HepG2 (cell line): ENCODE measurements at regions not wholly inside any gene's neighbourhood (a gene's known extent, or its start where the extent isn't known, plus 50 kb on each side); places are given as distances from the start of the nearest gene placed in this dataset.

Experiments used
- ATAC-seq: fragments of 200-7000 bp; cut with Tn5 transposase; 3 replicates; pipeline ENCODE4 v1.9.1; 2020; ENCODE audit warnings: mild to moderate bottlenecking, moderate library complexity
- BruUV-seq: library from RNA; stranded (reverse); fragments of 400-500 nt; replicated peaks from 2 replicates; lab custom pipeline; 2021; lab: Mats Ljungman, UMichigan
- CTCF ChIA-PET: fragments of 300-600 bp; formaldehyde crosslinking; extraction: SDS; loops from one replicate; lab custom pipeline; 2021; ENCODE audit warnings: low total read pairs, inconsistent platforms, low intra/inter-chr PET ratio; lab: Yijun Ruan, JAX
- POLR2A ChIA-PET: fragments of 350-600 bp; sonication (Branson Sonifier 250); formaldehyde crosslinking; loops from one replicate; lab custom pipeline; 2020; ENCODE audit warnings: antibody characterized with exemption, inconsistent platforms; lab: Yijun Ruan, JAX
- DNase-seq: peaks from one replicate; pipeline ENCODE4 v3.0.0-alpha.2; 2015; ENCODE audit warnings: low spot score
- FAIRE-seq: peaks from 3 replicates; lab custom pipeline; 2011; peaks lifted over from hg19 to GRCh38; lab: Jason Lieb, UNC
- H2AFZ ChIP-seq: one replicate; pipeline ENCODE4 v1.6.1; 2011; ENCODE audit warnings: low read length, inconsistent platforms
- H3K27ac ChIP-seq: fragments of 300-600 bp; 3 replicates; pipeline ENCODE4 v1.8.0; 2011; ENCODE audit warnings: mixed run types, mild to moderate bottlenecking, mixed read lengths, low read length, inconsistent platforms; ENCODE audit not compliant: insufficient read depth; ENCODE audit errors: extremely low read length
- H3K27me3 ChIP-seq, 2 experiments: fragments of 200-600 bp in 1 of 2; 2 replicates in 1 of 2; 3 replicates in 1 of 2; pipeline versions ENCODE4 v1.6.0 to v1.8.0; 2011; ENCODE audit warnings: low read length in 2 of 2, mild to moderate bottlenecking in 2 of 2, moderate library complexity in 2 of 2, inconsistent platforms in 1 of 2; ENCODE audit not compliant: insufficient read depth in 2 of 2, control insufficient read depth in 1 of 2
- H3K36me3 ChIP-seq, 2 experiments: fragments of 200-600 bp in 1 of 2; replicated peaks in 1 of 2; 2 replicates in 1 of 2; 3 replicates in 1 of 2; pipeline versions ENCODE4 v1.5.1 to v1.8.0; 2011; ENCODE audit warnings: low read length in 2 of 2, inconsistent platforms in 1 of 2; ENCODE audit not compliant: insufficient read depth in 2 of 2, control insufficient read depth in 1 of 2
- H3K4me1 ChIP-seq: 2 replicates; pipeline ENCODE4 v1.5.1; 2012; ENCODE audit warnings: low read length, inconsistent platforms; ENCODE audit not compliant: insufficient read depth
- H3K4me2 ChIP-seq: 2 replicates; pipeline ENCODE4 v1.6.0; 2011; ENCODE audit warnings: low read depth, low read length, inconsistent platforms
- H3K4me3 ChIP-seq, 3 experiments: fragments of 200-600 bp in 1 of 3; sonication (generic), shearing (Covaris generic) in 1 of 3; replicated peaks in 1 of 3; 2 replicates each; pipeline ENCODE4 v1.5.1; 2011 to 2016; ENCODE audit warnings: low read length in 3 of 3, inconsistent platforms in 2 of 3, low read depth in 2 of 3, mild to moderate bottlenecking in 2 of 3, control low read depth in 1 of 3, mixed read lengths in 1 of 3; ENCODE audit not compliant: insufficient read depth in 1 of 3
- H3K79me2 ChIP-seq: one replicate; pipeline ENCODE4 v1.6.1; 2011; ENCODE audit warnings: low read length, inconsistent platforms; ENCODE audit not compliant: insufficient read depth
- H3K9ac ChIP-seq: 2 replicates; pipeline ENCODE4 v1.6.0; 2011; ENCODE audit warnings: mild to moderate bottlenecking, low read depth, low read length, inconsistent platforms; ENCODE audit not compliant: insufficient read depth
- H3K9me3 ChIP-seq: 2 replicates; pipeline ENCODE4 v1.5.1; 2012; ENCODE audit warnings: mild to moderate bottlenecking, low read length
- H4K20me1 ChIP-seq: 2 replicates; pipeline ENCODE4 v1.6.0; 2011; ENCODE audit warnings: inconsistent platforms, mild to moderate bottlenecking, low read length, moderate library complexity; ENCODE audit not compliant: insufficient read depth
- ARNTL ChIP-seq: sonication (generic); formaldehyde crosslinking; IDR thresholded peaks from 2 replicates; pipeline ENCODE4 v1.4.0; 2020; ENCODE audit warnings: mild to moderate bottlenecking, missing genetic modification reagents
- ATRX ChIP-seq: sonication (generic); formaldehyde crosslinking; IDR thresholded peaks from 2 replicates; pipeline ENCODE4 v1.4.0; 2020; ENCODE audit warnings: missing genetic modification reagents, borderline replicate concordance
- ERF ChIP-seq: IDR thresholded peaks from 2 replicates; pipeline ENCODE4 v1.6.1; 2018; ENCODE audit warnings: missing biosample characterization, missing genetic modification reagents
- HDAC2 ChIP-seq: sonication (generic); formaldehyde crosslinking; IDR thresholded peaks from 2 replicates; pipeline ENCODE4 v1.4.0; 2020; ENCODE audit warnings: missing genetic modification reagents
- POLR2G ChIP-seq: fragments of 200-400 bp; formaldehyde crosslinking; IDR thresholded peaks from 2 replicates; pipeline ENCODE4 v1.6.1; 2018; ENCODE audit warnings: mild to moderate bottlenecking, low read depth, low read length, moderate library complexity
- ZFP41 ChIP-seq: sonication (generic); formaldehyde crosslinking; IDR thresholded peaks from 2 replicates; pipeline ENCODE4 v1.4.0; 2020; ENCODE audit warnings: mild to moderate bottlenecking, missing genetic modification reagents, borderline replicate concordance
- ZNF773 ChIP-seq: sonication (generic); formaldehyde crosslinking; IDR thresholded peaks from 2 replicates; pipeline ENCODE4 v1.4.0; 2020; ENCODE audit warnings: missing genetic modification reagents, borderline replicate concordance
- WGBS: methylation state at CpG from one replicate; pipeline ENCODE4 v1.1.6; 2017; ENCODE audit warnings: low lambda C conversion rate; 5-methylcytosine and 5-hydroxymethylcytosine counted together
- in situ Hi-C: cut with HindIII; loops from 2 replicates; pipeline ENCODE4 v1.10.0; 2017; ENCODE audit warnings: low pct_unique_long_range_greater_than_20kb; ENCODE audit not compliant: extremely low pct_ligation_motif_present
- intact Hi-C: fragments of 100-400 bp; cut with micrococcal nuclease; formaldehyde crosslinking; loops from one replicate; pipeline ENCODE4 v1.10.0; 2022; ENCODE audit not compliant: unreplicated experiment
- TF ChIP-seq, protein P1 (sequence below): sonication (generic); formaldehyde crosslinking; IDR thresholded peaks from 2 replicates; pipeline ENCODE4 v1.4.0; 2020; ENCODE audit warnings: missing genetic modification reagents
- TF ChIP-seq, protein P2 (sequence below): sonication (generic); formaldehyde crosslinking; IDR thresholded peaks from 2 replicates; pipeline ENCODE4 v1.8.1; 2023; ENCODE audit warnings: mild to moderate bottlenecking, missing genetic modification reagents
- TF ChIP-seq, protein P3 (sequence below): IDR thresholded peaks from 2 replicates; pipeline ENCODE4 v1.6.1; 2018; ENCODE audit warnings: missing genetic modification reagents
- TF ChIP-seq, protein P4 (sequence below), 2 experiments: sonication (generic) in 1 of 2; formaldehyde crosslinking in 1 of 2; IDR thresholded peaks; 2 replicates each; pipeline versions ENCODE4 v1.4.0 to v1.6.1; 2018 to 2020; ENCODE audit warnings: missing genetic modification reagents in 2 of 2, borderline replicate concordance in 1 of 2, low read depth in 1 of 2, mild to moderate bottlenecking in 1 of 2, missing biosample characterization in 1 of 2
- TF ChIP-seq, protein P5 (sequence below), 2 experiments: IDR thresholded peaks; 2 replicates each; pipeline ENCODE4 v1.6.1; 2011 to 2012; ENCODE audit warnings: low read length in 2 of 2, borderline replicate concordance in 1 of 2, low read depth in 1 of 2, mild to moderate bottlenecking in 1 of 2, moderate library complexity in 1 of 2

DNA sequence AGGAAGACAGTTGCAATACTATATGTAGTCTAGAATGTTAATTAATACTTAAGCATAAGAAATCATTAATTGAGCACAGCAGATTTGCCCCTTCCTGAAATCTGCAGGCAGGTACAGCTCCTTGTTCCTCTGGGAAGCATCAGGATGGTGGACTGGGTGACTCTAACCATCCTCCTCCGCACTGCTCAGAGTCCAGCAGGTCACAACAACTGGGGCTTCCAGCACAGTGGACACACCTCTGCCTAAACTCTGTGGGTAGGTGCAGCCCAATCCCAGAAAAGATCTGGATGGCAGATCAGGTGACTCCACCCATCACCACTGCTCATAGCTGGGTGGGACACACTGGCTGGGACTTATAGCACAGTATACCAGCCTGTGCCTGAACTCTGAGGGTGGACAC lies 189.9 kb upstream of the TMCO5A start:
- Histone ChIP-seq H3K9ac (no peak overlapping the region), H3K36me3 (no peaks in the 10 kb centered on the region), H3K79me2 (no peaks in the 10 kb centered on the region), H3K4me1 (peaks cover 5% of the 10 kb centered on the region; the same call in 1 of the 2 replicates), H3K4me2 (no peak overlapping the region), H3K9me3 (peaks cover 26% of the 10 kb centered on the region), H3K27ac (no peak overlapping the region), H4K20me1 (no peaks in the 10 kb centered on the region), H3K4me3 (no peak overlapping the region), H3K27me3 (no peaks in the 10 kb centered on the region), H2AFZ (no peak overlapping the region)
- 20% methylated on average over 1 of the region's 1 CpG for WGBS
- ChIA-PET CTCF (no interaction called here), POLR2A (no interaction called here)
- intact Hi-C loops: no loop called here
- ATAC-seq: no peak
- in situ Hi-C loops: no loop called here
- no TSS peak for BruUV-seq
- DNase-seq: no peak
- no peak for FAIRE-seq
- TF ChIP-seq, protein P1, sequence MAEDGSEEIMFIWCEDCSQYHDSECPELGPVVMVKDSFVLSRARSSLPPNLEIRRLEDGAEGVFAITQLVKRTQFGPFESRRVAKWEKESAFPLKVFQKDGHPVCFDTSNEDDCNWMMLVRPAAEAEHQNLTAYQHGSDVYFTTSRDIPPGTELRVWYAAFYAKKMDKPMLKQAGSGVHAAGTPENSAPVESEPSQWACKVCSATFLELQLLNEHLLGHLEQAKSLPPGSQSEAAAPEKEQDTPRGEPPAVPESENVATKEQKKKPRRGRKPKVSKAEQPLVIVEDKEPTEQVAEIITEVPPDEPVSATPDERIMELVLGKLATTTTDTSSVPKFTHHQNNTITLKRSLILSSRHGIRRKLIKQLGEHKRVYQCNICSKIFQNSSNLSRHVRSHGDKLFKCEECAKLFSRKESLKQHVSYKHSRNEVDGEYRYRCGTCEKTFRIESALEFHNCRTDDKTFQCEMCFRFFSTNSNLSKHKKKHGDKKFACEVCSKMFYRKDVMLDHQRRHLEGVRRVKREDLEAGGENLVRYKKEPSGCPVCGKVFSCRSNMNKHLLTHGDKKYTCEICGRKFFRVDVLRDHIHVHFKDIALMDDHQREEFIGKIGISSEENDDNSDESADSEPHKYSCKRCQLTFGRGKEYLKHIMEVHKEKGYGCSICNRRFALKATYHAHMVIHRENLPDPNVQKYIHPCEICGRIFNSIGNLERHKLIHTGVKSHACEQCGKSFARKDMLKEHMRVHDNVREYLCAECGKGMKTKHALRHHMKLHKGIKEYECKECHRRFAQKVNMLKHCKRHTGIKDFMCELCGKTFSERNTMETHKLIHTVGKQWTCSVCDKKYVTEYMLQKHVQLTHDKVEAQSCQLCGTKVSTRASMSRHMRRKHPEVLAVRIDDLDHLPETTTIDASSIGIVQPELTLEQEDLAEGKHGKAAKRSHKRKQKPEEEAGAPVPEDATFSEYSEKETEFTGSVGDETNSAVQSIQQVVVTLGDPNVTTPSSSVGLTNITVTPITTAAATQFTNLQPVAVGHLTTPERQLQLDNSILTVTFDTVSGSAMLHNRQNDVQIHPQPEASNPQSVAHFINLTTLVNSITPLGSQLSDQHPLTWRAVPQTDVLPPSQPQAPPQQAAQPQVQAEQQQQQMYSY: no peak
- TF ChIP-seq ZFP41 (CRISPR knock-in tag) (no peak), ERF (CRISPR knock-in tag) (no peak), ZNF773 (no peak), HDAC2 (CRISPR knock-in tag) (no peak), ATRX (CRISPR knock-in tag) (no peak), POLR2G (no peak), ARNTL (CRISPR knock-in tag) (no peak)
- TF ChIP-seq, protein P2, sequence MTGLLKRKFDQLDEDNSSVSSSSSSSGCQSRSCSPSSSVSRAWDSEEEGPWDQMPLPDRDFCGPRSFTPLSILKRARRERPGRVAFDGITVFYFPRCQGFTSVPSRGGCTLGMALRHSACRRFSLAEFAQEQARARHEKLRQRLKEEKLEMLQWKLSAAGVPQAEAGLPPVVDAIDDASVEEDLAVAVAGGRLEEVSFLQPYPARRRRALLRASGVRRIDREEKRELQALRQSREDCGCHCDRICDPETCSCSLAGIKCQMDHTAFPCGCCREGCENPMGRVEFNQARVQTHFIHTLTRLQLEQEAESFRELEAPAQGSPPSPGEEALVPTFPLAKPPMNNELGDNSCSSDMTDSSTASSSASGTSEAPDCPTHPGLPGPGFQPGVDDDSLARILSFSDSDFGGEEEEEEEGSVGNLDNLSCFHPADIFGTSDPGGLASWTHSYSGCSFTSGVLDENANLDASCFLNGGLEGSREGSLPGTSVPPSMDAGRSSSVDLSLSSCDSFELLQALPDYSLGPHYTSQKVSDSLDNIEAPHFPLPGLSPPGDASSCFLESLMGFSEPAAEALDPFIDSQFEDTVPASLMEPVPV (CRISPR knock-in tag): no peak
- TF ChIP-seq, protein P3, sequence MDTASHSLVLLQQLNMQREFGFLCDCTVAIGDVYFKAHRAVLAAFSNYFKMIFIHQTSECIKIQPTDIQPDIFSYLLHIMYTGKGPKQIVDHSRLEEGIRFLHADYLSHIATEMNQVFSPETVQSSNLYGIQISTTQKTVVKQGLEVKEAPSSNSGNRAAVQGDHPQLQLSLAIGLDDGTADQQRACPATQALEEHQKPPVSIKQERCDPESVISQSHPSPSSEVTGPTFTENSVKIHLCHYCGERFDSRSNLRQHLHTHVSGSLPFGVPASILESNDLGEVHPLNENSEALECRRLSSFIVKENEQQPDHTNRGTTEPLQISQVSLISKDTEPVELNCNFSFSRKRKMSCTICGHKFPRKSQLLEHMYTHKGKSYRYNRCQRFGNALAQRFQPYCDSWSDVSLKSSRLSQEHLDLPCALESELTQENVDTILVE (CRISPR knock-in tag): no peak
- TF ChIP-seq, protein P4, sequence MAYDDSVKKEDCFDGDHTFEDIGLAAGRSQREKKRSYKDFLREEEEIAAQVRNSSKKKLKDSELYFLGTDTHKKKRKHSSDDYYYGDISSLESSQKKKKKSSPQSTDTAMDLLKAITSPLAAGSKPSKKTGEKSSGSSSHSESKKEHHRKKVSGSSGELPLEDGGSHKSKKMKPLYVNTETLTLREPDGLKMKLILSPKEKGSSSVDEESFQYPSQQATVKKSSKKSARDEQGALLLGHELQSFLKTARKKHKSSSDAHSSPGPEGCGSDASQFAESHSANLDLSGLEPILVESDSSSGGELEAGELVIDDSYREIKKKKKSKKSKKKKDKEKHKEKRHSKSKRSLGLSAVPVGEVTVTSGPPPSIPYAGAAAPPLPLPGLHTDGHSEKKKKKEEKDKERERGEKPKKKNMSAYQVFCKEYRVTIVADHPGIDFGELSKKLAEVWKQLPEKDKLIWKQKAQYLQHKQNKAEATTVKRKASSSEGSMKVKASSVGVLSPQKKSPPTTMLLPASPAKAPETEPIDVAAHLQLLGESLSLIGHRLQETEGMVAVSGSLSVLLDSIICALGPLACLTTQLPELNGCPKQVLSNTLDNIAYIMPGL (CRISPR knock-in tag; IDR thresholded peaks at IDR 0.05; ENCODE audit: borderline replicate concordance in 1 of 2, low read depth in 1 of 2): no peak
- TF ChIP-seq, protein P5, sequence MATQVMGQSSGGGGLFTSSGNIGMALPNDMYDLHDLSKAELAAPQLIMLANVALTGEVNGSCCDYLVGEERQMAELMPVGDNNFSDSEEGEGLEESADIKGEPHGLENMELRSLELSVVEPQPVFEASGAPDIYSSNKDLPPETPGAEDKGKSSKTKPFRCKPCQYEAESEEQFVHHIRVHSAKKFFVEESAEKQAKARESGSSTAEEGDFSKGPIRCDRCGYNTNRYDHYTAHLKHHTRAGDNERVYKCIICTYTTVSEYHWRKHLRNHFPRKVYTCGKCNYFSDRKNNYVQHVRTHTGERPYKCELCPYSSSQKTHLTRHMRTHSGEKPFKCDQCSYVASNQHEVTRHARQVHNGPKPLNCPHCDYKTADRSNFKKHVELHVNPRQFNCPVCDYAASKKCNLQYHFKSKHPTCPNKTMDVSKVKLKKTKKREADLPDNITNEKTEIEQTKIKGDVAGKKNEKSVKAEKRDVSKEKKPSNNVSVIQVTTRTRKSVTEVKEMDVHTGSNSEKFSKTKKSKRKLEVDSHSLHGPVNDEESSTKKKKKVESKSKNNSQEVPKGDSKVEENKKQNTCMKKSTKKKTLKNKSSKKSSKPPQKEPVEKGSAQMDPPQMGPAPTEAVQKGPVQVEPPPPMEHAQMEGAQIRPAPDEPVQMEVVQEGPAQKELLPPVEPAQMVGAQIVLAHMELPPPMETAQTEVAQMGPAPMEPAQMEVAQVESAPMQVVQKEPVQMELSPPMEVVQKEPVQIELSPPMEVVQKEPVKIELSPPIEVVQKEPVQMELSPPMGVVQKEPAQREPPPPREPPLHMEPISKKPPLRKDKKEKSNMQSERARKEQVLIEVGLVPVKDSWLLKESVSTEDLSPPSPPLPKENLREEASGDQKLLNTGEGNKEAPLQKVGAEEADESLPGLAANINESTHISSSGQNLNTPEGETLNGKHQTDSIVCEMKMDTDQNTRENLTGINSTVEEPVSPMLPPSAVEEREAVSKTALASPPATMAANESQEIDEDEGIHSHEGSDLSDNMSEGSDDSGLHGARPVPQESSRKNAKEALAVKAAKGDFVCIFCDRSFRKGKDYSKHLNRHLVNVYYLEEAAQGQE (IDR thresholded peaks at IDR 0.05; ENCODE audit: borderline replicate concordance in 1 of 2, low read depth in 1 of 2, low read length in 2 of 2): no peak
